Brain microvascular endothelial cell (primary cell): ENCODE measurements at regions not wholly inside any gene's neighbourhood (a gene's known extent, or its start where the extent isn't known, plus 50 kb on each side); places are given as distances from the start of the nearest gene placed in this dataset.

Experiments
- DNase-seq: peaks from one replicate; pipeline ENCODE4 v3.0.0-alpha.2; 2020
- H3K27ac ChIP-seq: fragments of 250-450 bp; sonication (Bioruptor Pico); 2 replicates; pipeline ENCODE4 v1.5.1; 2020; ENCODE audit warnings: mild to moderate bottlenecking, moderate library complexity
- H3K27me3 ChIP-seq: fragments of 250-450 bp; sonication (Bioruptor Pico); replicated peaks from 2 replicates; pipeline ENCODE4 v1.5.1; 2020; ENCODE audit warnings: mild to moderate bottlenecking
- H3K36me3 ChIP-seq: fragments of 250-450 bp; sonication (Bioruptor Pico); replicated peaks from 2 replicates; pipeline ENCODE4 v1.5.1; 2020; ENCODE audit warnings: mild to moderate bottlenecking
- H3K4me3 ChIP-seq: 2 replicates; pipeline ENCODE4 v1.5.1; 2011; ENCODE audit warnings: low read depth, mild to moderate bottlenecking, control low read depth, low read length, moderate library complexity
- CTCF ChIP-seq: IDR thresholded peaks from 2 replicates; pipeline ENCODE4 v1.5.1; 2011; ENCODE audit warnings: low read depth, mild to moderate bottlenecking, moderate library complexity, low read length, control low read depth, inconsistent platforms; ENCODE audit errors: missing control alignments
- in situ Hi-C: cut with HindIII; loops from 2 replicates; pipeline ENCODE4 v1.10.0; 2017; ENCODE audit warnings: low sequenced_read_pairs, low pct_ligation_motif_present

DNA sequence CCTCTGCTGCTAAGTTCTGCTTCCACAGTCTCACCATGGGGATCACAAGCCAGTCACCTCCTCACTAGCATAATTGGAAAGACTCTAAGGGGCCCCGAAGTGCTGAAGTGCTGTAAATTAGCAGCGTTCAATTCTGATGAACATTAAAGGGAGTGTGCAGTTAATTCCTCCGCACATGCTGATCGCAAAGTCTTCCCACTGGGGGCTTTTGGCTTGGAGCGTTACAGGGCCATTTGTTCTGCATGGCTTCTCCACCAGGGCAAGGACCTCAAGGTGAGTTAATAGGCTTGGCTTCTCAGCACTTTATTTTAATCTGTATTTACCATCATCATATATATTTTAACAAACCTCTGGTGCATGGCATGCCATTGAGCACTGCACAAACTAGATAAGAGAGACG, 216.3 kb upstream of the PARD3B start:
- in situ Hi-C loops, result no loop called here
- Histone ChIP-seq H3K27ac (no peak overlapping the region), H3K27me3 (no peaks in the 10 kb centered on the region), H3K4me3 (no peak overlapping the region), H3K36me3 (no peaks in the 10 kb centered on the region)
- DNase-seq, result no peak
- TF ChIP-seq CTCF, result no peak

- H3K36me3 ChIP-seq, result no peaks in the 10 kb centered on the region
- H3K27ac ChIP-seq, result no peak overlapping the region
- in situ Hi-C loops, result no loop called here
- TF ChIP-seq CTCF, result no peak
- no peak overlapping the region for H3K4me3 ChIP-seq
- DNase-seq, result no peak
- H3K27me3 ChIP-seq, result no peaks in the 10 kb centered on the region
Observed at GRCh38 chr2:204329532-204329931, 215.7 kb upstream of the PARD3B start.

GRCh38 chr2:204331180-204331579, 214.1 kb upstream of the PARD3B start:
- no peak for TF ChIP-seq CTCF
- no peaks in the 10 kb centered on the region for H3K36me3 ChIP-seq
- H3K27me3 ChIP-seq, result no peaks in the 10 kb centered on the region
- in situ Hi-C loops, result no loop called here
- DNase-seq, result no peak
- H3K4me3 ChIP-seq, result no peak overlapping the region
- H3K27ac ChIP-seq, result no peak overlapping the region

GRCh38 chr2:204331988-204332387, 213.3 kb upstream of the PARD3B start:
- TF ChIP-seq CTCF, result no peak
- Histone ChIP-seq H3K27me3 (no peaks in the 10 kb centered on the region), H3K4me3 (no peak overlapping the region), H3K36me3 (no peaks in the 10 kb centered on the region), H3K27ac (no peak overlapping the region)
- DNase-seq, result no peak
- in situ Hi-C loops, result no loop called here

- Histone ChIP-seq H3K36me3 (no peaks in the 10 kb centered on the region), H3K27me3 (no peaks in the 10 kb centered on the region), H3K4me3 (no peak overlapping the region), H3K27ac (no peak overlapping the region)
- no peak for TF ChIP-seq CTCF
- in situ Hi-C loops, result no loop called here
- DNase-seq, result no peak
Observed at GRCh38 chr2:204332706-204333105, 212.6 kb upstream of the PARD3B start.

DNA sequence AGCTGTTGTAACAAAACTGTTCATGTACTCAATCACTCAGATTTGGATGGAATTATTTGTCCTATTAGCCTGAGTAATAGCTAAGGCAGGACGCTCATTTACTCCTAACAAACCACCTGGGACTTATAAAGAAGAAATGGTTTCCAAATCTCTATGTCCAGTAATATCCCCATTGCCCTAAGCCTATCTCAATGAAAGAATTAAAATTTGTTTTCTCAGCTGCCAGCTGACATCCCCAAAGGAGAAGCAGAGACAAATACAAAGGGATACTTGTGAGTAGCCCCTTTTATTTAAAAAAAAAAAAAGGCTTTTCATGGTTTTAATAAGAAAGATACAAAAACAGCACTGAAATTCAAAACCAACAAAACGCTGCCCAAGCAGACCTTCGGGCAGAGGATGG, 211.4 kb upstream of the PARD3B start:
- H3K27ac ChIP-seq, result no peak overlapping the region
- no peaks in the 10 kb centered on the region for H3K27me3 ChIP-seq
- in situ Hi-C loops, result no loop called here
- no peak for DNase-seq
- no peak for TF ChIP-seq CTCF
- H3K36me3 ChIP-seq, result no peaks in the 10 kb centered on the region
- H3K4me3 ChIP-seq, result no peak overlapping the region
